Loucy (cell line): ENCODE measurements at regions not wholly inside any gene's neighbourhood (a gene's known extent, or its start where the extent isn't known, plus 50 kb on each side); places are given as distances from the start of the nearest gene placed in this dataset.

Source experiments
- H2AFZ ChIP-seq: fragments of 200-600 bp; sonication (generic); 2 replicates; pipeline ENCODE4 v1.6.0; 2016; ENCODE audit warnings: antibody characterized with exemption, mild to moderate bottlenecking, low read length, moderate library complexity
- H3F3A ChIP-seq: fragments of 200-600 bp; 2 replicates; pipeline ENCODE4 v1.6.0; 2016; ENCODE audit warnings: antibody characterized with exemption, low read depth, mild to moderate bottlenecking
- H3K27me3 ChIP-seq: fragments of 200-600 bp; sonication (generic); 2 replicates; pipeline ENCODE4 v1.6.1; 2014; ENCODE audit warnings: low read length, mild to moderate bottlenecking; ENCODE audit not compliant: insufficient read depth, poor library complexity, severe bottlenecking
- H3K36me3 ChIP-seq: fragments of 200-600 bp; sonication (generic); 2 replicates; pipeline ENCODE4 v1.6.1; 2016; ENCODE audit warnings: low read length; ENCODE audit not compliant: insufficient read depth
- H3K4me1 ChIP-seq: fragments of 200-600 bp; sonication (generic); 2 replicates; pipeline ENCODE4 v1.5.1; 2014; ENCODE audit warnings: low read length, mild to moderate bottlenecking; ENCODE audit not compliant: insufficient read depth, poor library complexity, severe bottlenecking
- H3K4me2 ChIP-seq: fragments of 200-600 bp; sonication (generic); 2 replicates; pipeline ENCODE4 v1.6.0; 2014; ENCODE audit warnings: antibody characterized with exemption, low read length, low read depth, mild to moderate bottlenecking; ENCODE audit not compliant: poor library complexity, severe bottlenecking
- H3K4me3 ChIP-seq: fragments of 200-600 bp; sonication (generic); 2 replicates; pipeline ENCODE4 v1.5.1; 2014; ENCODE audit warnings: low read length, mild to moderate bottlenecking, mixed read lengths; ENCODE audit not compliant: poor library complexity, severe bottlenecking
- H3K79me2 ChIP-seq: fragments of 200-600 bp; sonication (generic); 2 replicates; pipeline ENCODE4 v1.6.1; 2014; ENCODE audit warnings: low read length; ENCODE audit not compliant: insufficient read depth
- H3K9ac ChIP-seq: fragments of 200-600 bp; sonication (generic); 2 replicates; pipeline ENCODE4 v1.6.0; 2014; ENCODE audit warnings: mild to moderate bottlenecking, low read depth, low read length, moderate library complexity; ENCODE audit not compliant: poor library complexity, severe bottlenecking
- H3K9me2 ChIP-seq: fragments of 200-600 bp; sonication (generic); replicated peaks from 2 replicates; pipeline ENCODE4 v1.6.1; 2016; ENCODE audit warnings: low read depth, low read length, mixed read lengths
- H3K9me3 ChIP-seq: fragments of 200-600 bp; sonication (generic); 2 replicates; pipeline ENCODE4 v1.6.1; 2014; ENCODE audit warnings: mild to moderate bottlenecking, antibody characterized with exemption, low read length, low read depth; ENCODE audit not compliant: insufficient read depth
- H4K20me1 ChIP-seq: fragments of 200-600 bp; sonication (generic); 2 replicates; pipeline ENCODE4 v1.6.0; 2014; ENCODE audit warnings: antibody characterized with exemption, low read length, mild to moderate bottlenecking; ENCODE audit not compliant: insufficient read depth, poor library complexity, severe bottlenecking
- CTCF ChIP-seq: fragments of 200-600 bp; sonication (generic); conservative IDR thresholded peaks from 2 replicates; pipeline ENCODE4 v1.5.1; 2014; ENCODE audit warnings: mild to moderate bottlenecking, antibody characterized with exemption, low read length
- EZH2phosphoT487 ChIP-seq: fragments of 200-600 bp; IDR thresholded peaks from 2 replicates; pipeline ENCODE4 v1.6.1; 2018; ENCODE audit warnings: antibody characterized with exemption, mild to moderate bottlenecking, moderate library complexity, borderline replicate concordance

DNA sequence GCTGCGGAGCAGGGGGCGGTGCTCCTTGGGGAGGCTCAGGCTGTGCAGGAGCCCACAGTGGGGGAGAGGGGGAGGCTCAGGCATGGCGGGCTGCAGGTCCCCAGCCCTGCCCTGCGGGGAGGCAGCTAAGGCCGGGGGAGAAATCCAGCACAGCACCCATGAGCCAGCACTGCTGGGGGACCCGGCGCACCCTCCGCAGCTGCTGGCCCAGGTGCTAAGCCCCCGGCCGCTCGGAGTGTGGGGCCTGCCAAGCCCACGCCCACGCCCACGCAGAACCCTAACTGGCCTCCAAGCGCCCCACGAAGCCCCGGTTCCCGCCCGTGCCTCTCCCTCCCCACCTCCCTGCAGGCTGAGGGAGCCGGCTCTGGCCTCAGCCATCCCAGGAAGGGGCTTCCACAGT is 145.6 kb upstream of the SEL1L start:
- Histone ChIP-seq H3K9ac (no peak overlapping the region), H2AFZ (no peak overlapping the region), H3K27me3 (no peaks in the 10 kb centered on the region), H4K20me1 (no peaks in the 10 kb centered on the region), H3K36me3 (no peaks in the 10 kb centered on the region), H3K9me3 (no peaks in the 10 kb centered on the region), H3K79me2 (no peaks in the 10 kb centered on the region), H3K4me3 (no peak overlapping the region), H3K9me2 (no peaks in the 10 kb centered on the region), H3K4me1 (no peaks in the 10 kb centered on the region), H3F3A (no peaks in the 10 kb centered on the region), H3K4me2 (no peak overlapping the region)
- no peak for TF ChIP-seq EZH2phosphoT487
- TF ChIP-seq CTCF = no peak

- Histone ChIP-seq H3K9ac (no peak overlapping the region), H3K4me1 (no peaks in the 10 kb centered on the region), H3K9me3 (no peaks in the 10 kb centered on the region), H4K20me1 (no peaks in the 10 kb centered on the region), H3K36me3 (no peaks in the 10 kb centered on the region), H3K27me3 (no peaks in the 10 kb centered on the region), H3K4me3 (no peak overlapping the region), H3F3A (no peaks in the 10 kb centered on the region), H3K9me2 (no peaks in the 10 kb centered on the region), H3K79me2 (no peaks in the 10 kb centered on the region), H2AFZ (no peak overlapping the region), H3K4me2 (no peak overlapping the region)
- TF ChIP-seq CTCF = no peak
- TF ChIP-seq EZH2phosphoT487 = no peak
Measured at GRCh38 chr14:81681541-81681940, 147.9 kb upstream of the SEL1L start.

DNA sequence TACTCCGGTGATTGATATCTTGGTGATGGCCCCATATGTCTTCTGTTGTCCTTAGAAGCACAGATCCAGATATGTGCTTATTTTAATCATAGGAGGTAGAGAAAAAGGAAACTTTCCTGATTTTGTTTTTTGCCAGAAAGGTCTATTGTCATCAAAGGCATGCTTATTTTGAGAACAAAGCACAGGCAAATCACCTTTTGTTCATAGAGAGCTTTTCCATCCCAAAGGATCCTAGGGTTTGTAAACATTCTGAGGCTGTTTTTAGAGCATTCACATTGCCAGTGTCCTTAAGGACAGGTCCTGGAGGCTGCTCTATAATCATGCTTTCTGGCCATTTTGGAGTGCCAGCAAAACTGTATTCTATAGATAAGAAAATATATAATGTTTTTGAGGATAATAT is 148.5 kb upstream of the SEL1L start:
- H3K27me3 ChIP-seq = no peaks in the 10 kb centered on the region
- H3K4me2 ChIP-seq = no peak overlapping the region
- no peak overlapping the region for H2AFZ ChIP-seq
- H3K79me2 ChIP-seq = no peaks in the 10 kb centered on the region
- no peaks in the 10 kb centered on the region for H4K20me1 ChIP-seq
- H3K9me3 ChIP-seq = no peaks in the 10 kb centered on the region
- H3F3A ChIP-seq = no peaks in the 10 kb centered on the region
- no peaks in the 10 kb centered on the region for H3K4me1 ChIP-seq
- TF ChIP-seq CTCF (no peak), EZH2phosphoT487 (no peak)
- H3K36me3 ChIP-seq = no peaks in the 10 kb centered on the region
- no peak overlapping the region for H3K4me3 ChIP-seq
- no peaks in the 10 kb centered on the region for H3K9me2 ChIP-seq
- no peak overlapping the region for H3K9ac ChIP-seq
